ENCODE measurements at regions not wholly inside any gene's neighbourhood (a gene's known extent, or its start where the extent isn't known, plus 50 kb on each side); places are given as distances from the start of the nearest gene placed in this dataset.

GRCh38 chr20:1830240-1830639 is 65.0 kb upstream of the SIRPA start:
- TF ChIP-seq CTCF (IDR thresholded peaks at IDR 0.05; ENCODE audit: insufficient read depth, low read length, poor library complexity, severe bottlenecking) (no peak), EZH2phosphoT487 (conservative IDR thresholded peaks at IDR 0.05; ENCODE audit: low read length) (no peak)
